Left renal pelvis (tissue), 4 donors: ENCODE measurements at regions not wholly inside any gene's neighbourhood (a gene's known extent, or its start where the extent isn't known, plus 50 kb on each side); places are given as distances from the start of the nearest gene placed in this dataset.
"Not testable (repeated sequence)": the region's sequence is repeated elsewhere in the genome, so short reads cannot be mapped to it uniquely, and the experiment has no call there.

Experiments
- DNase-seq, 4 donors: peaks; one replicate each; pipeline ENCODE4 v3.0.0-alpha.2; 2013; ENCODE audit warnings: low read depth in 4 of 4, low spot score in 3 of 4

- DNase-seq: no peak
Measured at GRCh38 chr18:66931010-66931409, 327.1 kb upstream of the CDH19 start.

GRCh38 chr18:66916834-66917233, 312.9 kb upstream of the CDH19 start:
- DNase-seq: no peak

- no peak for DNase-seq
Measured at GRCh38 chr18:66900837-66901236, 296.9 kb upstream of the CDH19 start.

- no peak for DNase-seq
Measured at GRCh38 chr18:66895631-66896030, 291.7 kb upstream of the CDH19 start.

- no peak for DNase-seq
Measured at GRCh38 chr18:66894851-66895250, 291.0 kb upstream of the CDH19 start.

GRCh38 chr18:66892388-66892787, 288.5 kb upstream of the CDH19 start:
- not testable (repeated sequence) for DNase-seq

GRCh38 chr18:66874812-66875474, 271.1 kb upstream of the CDH19 start:
- no peak for DNase-seq

GRCh38 chr18:66874375-66874774, 270.5 kb upstream of the CDH19 start:
- no peak for DNase-seq

- DNase-seq: no peak
Measured at GRCh38 chr18:66873899-66874298, 270.0 kb upstream of the CDH19 start.

- peak in 1 of 4 donors; percentile 1 for DNase-seq
Measured at GRCh38 chr18:66872277-66872676, 268.4 kb upstream of the CDH19 start.

- no peak for DNase-seq
Measured at GRCh38 chr18:66867653-66868052, 263.8 kb upstream of the CDH19 start.

- DNase-seq: not testable (repeated sequence)
Measured at GRCh38 chr18:66866427-66866940, 262.6 kb upstream of the CDH19 start.

GRCh38 chr18:66838340-66838987, 234.6 kb upstream of the CDH19 start:
- DNase-seq: no peak

GRCh38 chr18:66833646-66834045, 229.8 kb upstream of the CDH19 start:
- no peak for DNase-seq

- no peak for DNase-seq
Measured at GRCh38 chr18:66826211-66826610, 222.3 kb upstream of the CDH19 start.

- no peak for DNase-seq
Measured at GRCh38 chr18:66825347-66825746, 221.5 kb upstream of the CDH19 start.

GRCh38 chr18:66819235-66819634, 215.3 kb upstream of the CDH19 start:
- DNase-seq: no peak

- DNase-seq: no peak
Measured at GRCh38 chr18:66813138-66813537, 209.2 kb upstream of the CDH19 start.

- DNase-seq: no peak
Measured at GRCh38 chr18:66795051-66795450, 191.2 kb upstream of the CDH19 start.

GRCh38 chr18:66792466-66792865, 188.6 kb upstream of the CDH19 start:
- no peak for DNase-seq

GRCh38 chr18:66780609-66781008, 176.7 kb upstream of the CDH19 start:
- DNase-seq: no peak

GRCh38 chr18:66778048-66778447, 174.2 kb upstream of the CDH19 start:
- DNase-seq: no peak
